Activated naive CD8-positive, alpha-beta T cell treated with anti-CD3 and anti-CD28 coated beads, Interleukin-2, amount 10 ng/mL, durations not matched to agents 7 days and 5 days (primary cell): ENCODE measurements at regions not wholly inside any gene's neighbourhood (a gene's known extent, or its start where the extent isn't known, plus 50 kb on each side); places are given as distances from the start of the nearest gene placed in this dataset.

Experiments
- ATAC-seq: fragments of 150-1000 bp; cut with Tn5 transposase; one replicate; pipeline ENCODE4 v1.10.0; 2021; ENCODE audit warnings: low read depth, moderate library complexity
- POLR2A ChIA-PET: fragments of 350-600 bp; sonication (Branson Sonifier 250); formaldehyde crosslinking; loops from one replicate; lab custom pipeline; 2021; ENCODE audit warnings: antibody characterized with exemption; lab: Charles Lee
- DNase-seq: peaks from one replicate; pipeline ENCODE4 v3.0.0; 2021
- H3K27ac Mint-ChIP-seq: one replicate; pipeline ENCODE4 v1.8.0; 2022; ENCODE audit warnings: mild to moderate bottlenecking, mixed read lengths
- H3K27me3 Mint-ChIP-seq: one replicate; pipeline ENCODE4 v1.8.0; 2022; ENCODE audit warnings: mild to moderate bottlenecking, moderate library complexity, mixed read lengths
- H3K36me3 Mint-ChIP-seq: one replicate; pipeline ENCODE4 v1.8.0; 2021; ENCODE audit warnings: mild to moderate bottlenecking, mixed read lengths
- H3K4me1 Mint-ChIP-seq: one replicate; pipeline ENCODE4 v1.8.0; 2021; ENCODE audit warnings: mixed read lengths
- H3K4me3 Mint-ChIP-seq: one replicate; pipeline ENCODE4 v1.8.0; 2022; ENCODE audit warnings: mild to moderate bottlenecking, moderate library complexity, mixed read lengths
- H3K9me3 Mint-ChIP-seq: one replicate; pipeline ENCODE4 v1.8.0; 2021; ENCODE audit warnings: mixed read lengths

DNA sequence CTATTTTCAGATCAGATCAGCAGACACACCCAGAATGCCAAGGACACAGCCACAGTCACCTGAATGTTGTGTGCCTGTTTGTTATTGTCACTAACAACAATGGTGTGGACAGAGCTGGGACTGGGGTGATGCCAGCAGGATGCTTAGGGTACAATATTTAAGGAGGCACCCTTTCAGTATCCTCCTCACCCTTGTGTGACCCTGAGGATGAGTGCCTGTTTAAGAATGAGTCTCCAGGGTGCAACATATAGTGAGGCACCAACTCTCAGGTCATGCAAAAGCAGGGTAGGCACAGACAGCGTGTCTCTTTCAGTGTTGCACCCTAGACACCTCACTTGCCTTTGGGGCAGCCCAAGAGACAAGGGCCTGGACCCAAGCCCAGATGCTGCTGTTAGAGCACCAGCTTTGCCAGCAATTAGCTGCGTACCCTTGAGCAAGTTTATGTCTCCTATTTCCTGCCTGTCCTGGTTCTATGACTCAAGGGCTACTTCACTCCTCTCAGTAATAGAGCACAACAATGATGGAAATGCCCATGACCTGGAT is 122.6 kb downstream of the AQP9 start:
- peaks cover 8% of the 10 kb centered on the region for H3K27me3 Mint-ChIP-seq
- H3K36me3 Mint-ChIP-seq, result no peaks in the 10 kb centered on the region
- H3K27ac Mint-ChIP-seq, result no peak overlapping the region
- no peak overlapping the region for H3K4me3 Mint-ChIP-seq
- H3K9me3 Mint-ChIP-seq, result no peaks in the 10 kb centered on the region
- ATAC-seq (no peak), DNase-seq (no peak)
- H3K4me1 Mint-ChIP-seq, result peaks cover 2% of the 10 kb centered on the region
- POLR2A ChIA-PET, result interaction anchor here (0.6 kb wide), 1 partner anchor 533 kb away, joined by 5 read pairs; no protein-coding TSS in a partner anchor

DNA sequence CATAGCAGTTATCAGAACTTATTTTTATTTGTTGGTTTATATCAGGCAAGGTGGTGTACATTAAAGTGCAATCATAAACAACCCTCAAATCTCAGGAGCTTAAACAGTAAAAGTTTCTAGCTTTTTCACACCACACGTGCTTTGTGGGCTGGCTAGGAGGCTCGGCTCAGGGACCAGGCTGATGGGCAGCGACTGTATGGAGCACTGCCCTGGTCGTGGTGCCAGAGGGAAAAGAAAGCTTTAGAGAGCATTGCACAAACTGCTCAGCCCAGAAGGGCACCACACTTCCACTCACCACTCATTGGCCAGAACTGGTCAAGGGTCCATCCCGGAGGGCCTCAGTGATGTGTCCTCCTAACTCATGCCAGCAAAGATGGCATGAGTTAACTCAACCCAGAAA is 123.2 kb downstream of the AQP9 start:
- Mint-ChIP-seq H3K27me3 (peaks cover 7% of the 10 kb centered on the region), H3K27ac (no peak overlapping the region), H3K36me3 (no peaks in the 10 kb centered on the region), H3K9me3 (no peaks in the 10 kb centered on the region), H3K4me3 (no peak overlapping the region), H3K4me1 (peaks cover 2% of the 10 kb centered on the region)
- DNase-seq (no peak), ATAC-seq (no peak)
- POLR2A ChIA-PET, result interaction anchor here (0.6 kb wide), 1 partner anchor 533 kb away, joined by 5 read pairs; no protein-coding TSS in a partner anchor

- POLR2A ChIA-PET, result no interaction called here
- no peak overlapping the region for H3K4me3 Mint-ChIP-seq
- H3K9me3 Mint-ChIP-seq, result no peaks in the 10 kb centered on the region
- peaks cover 2% of the 10 kb centered on the region for H3K4me1 Mint-ChIP-seq
- peaks cover 4% of the 10 kb centered on the region for H3K27me3 Mint-ChIP-seq
- H3K27ac Mint-ChIP-seq, result no peak overlapping the region
- ATAC-seq (no peak), DNase-seq (no peak)
- H3K36me3 Mint-ChIP-seq, result no peaks in the 10 kb centered on the region
Measured at GRCh38 chr15:58264053-58264971, 126.1 kb downstream of the AQP9 start.

- DNase-seq (no peak), ATAC-seq (no peak)
- Mint-ChIP-seq H3K27me3 (peaks cover 3% of the 10 kb centered on the region), H3K9me3 (peaks cover 3% of the 10 kb centered on the region), H3K27ac (no peak overlapping the region), H3K4me1 (peaks cover 13% of the 10 kb centered on the region), H3K36me3 (peaks cover 10% of the 10 kb centered on the region), H3K4me3 (no peak overlapping the region)
- POLR2A ChIA-PET, result no interaction called here
Measured at GRCh38 chr15:58267051-58267450, 128.9 kb downstream of the AQP9 start.

DNA sequence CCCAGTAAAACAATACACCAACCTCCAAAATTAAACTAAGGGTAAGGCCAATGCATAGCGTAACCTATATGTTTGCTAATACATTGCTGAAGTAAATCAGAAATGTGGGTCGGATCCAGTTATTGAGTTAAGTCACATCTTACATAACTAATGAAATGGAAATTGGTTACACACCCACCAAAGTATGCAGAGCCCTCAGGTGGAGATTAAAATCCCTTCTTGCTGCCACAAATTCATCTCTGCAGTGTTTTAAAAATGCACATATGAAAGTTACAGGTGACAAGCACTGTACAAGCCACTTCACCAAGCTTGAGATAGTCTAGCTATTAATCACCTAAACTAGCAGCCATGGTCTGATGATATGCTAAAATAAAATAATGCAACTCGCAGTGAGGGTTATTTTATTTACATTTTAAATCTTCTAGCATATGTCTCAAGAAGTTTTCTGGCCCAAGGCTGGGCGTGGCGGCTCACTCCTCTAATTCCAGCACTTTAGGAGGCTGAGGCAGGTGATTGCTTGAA is 130.6 kb downstream of the AQP9 start:
- H3K4me3 Mint-ChIP-seq, result no peak overlapping the region
- peaks cover 13% of the 10 kb centered on the region for H3K4me1 Mint-ChIP-seq
- H3K27me3 Mint-ChIP-seq, result peaks cover 3% of the 10 kb centered on the region
- H3K36me3 Mint-ChIP-seq, result peaks cover 10% of the 10 kb centered on the region
- POLR2A ChIA-PET, result interaction anchor here (1.3 to 1.9 kb wide), 2 partner anchors 207 to 502 kb away, joined by 5 to 20 read pairs; partner anchors contain the start of gene MINDY2
- no peak overlapping the region for H3K27ac Mint-ChIP-seq
- DNase-seq, result no peak
- no peak for ATAC-seq
- peaks cover 3% of the 10 kb centered on the region for H3K9me3 Mint-ChIP-seq

GRCh38 chr15:58269455-58270414 is 131.6 kb downstream of the AQP9 start:
- Mint-ChIP-seq H3K4me1 (peaks cover 10% of the 10 kb centered on the region), H3K4me3 (no peak overlapping the region), H3K9me3 (peaks cover 3% of the 10 kb centered on the region), H3K27me3 (peaks cover 3% of the 10 kb centered on the region), H3K36me3 (peaks cover 10% of the 10 kb centered on the region), H3K27ac (peak overlapping the region; percentile 79)
- DNase-seq (peak; percentile 41), ATAC-seq (peak; percentile 90)
- POLR2A ChIA-PET, result interaction anchor here (0.6 to 1.9 kb wide), 7 partner anchors 206 to 501 kb away, joined by 3 to 20 read pairs (median 5); partner anchors contain the start of genes ADAM10 and MINDY2

DNA sequence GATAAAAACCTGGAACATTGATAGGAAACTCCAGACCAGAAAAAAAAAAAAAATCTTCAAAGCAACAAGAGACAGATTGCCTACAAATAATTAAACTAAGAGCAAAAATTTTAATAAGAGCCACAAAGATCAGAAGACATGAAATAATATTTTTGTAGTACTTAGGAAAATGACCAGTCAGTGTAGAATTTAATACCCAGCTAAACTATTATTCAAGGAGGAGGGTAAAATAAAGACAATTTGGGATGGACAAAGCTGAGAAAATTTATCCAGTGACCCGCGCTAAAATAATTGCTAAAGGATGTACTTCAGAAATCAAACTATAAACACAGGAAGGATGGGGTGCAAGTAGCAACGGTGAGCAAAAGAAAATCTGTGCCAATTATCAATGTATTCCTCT is 133.2 kb downstream of the AQP9 start:
- DNase-seq, result no peak
- POLR2A ChIA-PET, result no interaction called here
- no peak overlapping the region for H3K27ac Mint-ChIP-seq

DNA sequence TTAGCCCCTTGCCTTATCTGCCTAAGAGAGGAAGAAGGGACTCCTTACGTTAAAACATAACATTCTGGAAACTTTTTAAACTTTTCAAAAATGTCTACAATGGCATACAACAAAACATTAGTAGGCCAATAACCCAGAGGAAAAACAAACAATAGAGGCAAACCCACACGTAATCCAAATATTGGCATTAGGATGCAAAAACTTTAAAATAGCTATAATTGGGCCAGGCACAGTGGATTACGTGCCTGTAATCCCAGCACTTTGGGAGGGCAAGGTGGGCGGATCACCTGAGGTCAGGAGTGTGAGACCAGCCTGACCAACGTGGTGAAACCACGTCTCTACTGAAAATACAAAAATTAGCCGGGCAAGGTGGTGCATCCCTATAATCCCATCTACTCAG is 134.9 kb downstream of the AQP9 start:
- Mint-ChIP-seq H3K9me3 (peaks cover 3% of the 10 kb centered on the region), H3K27me3 (no peaks in the 10 kb centered on the region), H3K27ac (no peak overlapping the region), H3K4me3 (no peak overlapping the region), H3K36me3 (peaks cover 10% of the 10 kb centered on the region), H3K4me1 (peaks cover 10% of the 10 kb centered on the region)
- POLR2A ChIA-PET, result interaction anchor here (1.2 kb wide), 1 partner anchor 498 kb away, joined by 3 read pairs; the partner anchor contains the start of gene MINDY2
- DNase-seq, result no peak
- no peak for ATAC-seq

More for the DNA sequence above, 133.2 kb downstream of the AQP9 start:
- H3K27me3 Mint-ChIP-seq, result no peaks in the 10 kb centered on the region
- ATAC-seq, result no peak
- no peak overlapping the region for H3K4me3 Mint-ChIP-seq
- peaks cover 3% of the 10 kb centered on the region for H3K9me3 Mint-ChIP-seq
- H3K4me1 Mint-ChIP-seq, result peaks cover 10% of the 10 kb centered on the region
- peaks cover 10% of the 10 kb centered on the region for H3K36me3 Mint-ChIP-seq

DNA sequence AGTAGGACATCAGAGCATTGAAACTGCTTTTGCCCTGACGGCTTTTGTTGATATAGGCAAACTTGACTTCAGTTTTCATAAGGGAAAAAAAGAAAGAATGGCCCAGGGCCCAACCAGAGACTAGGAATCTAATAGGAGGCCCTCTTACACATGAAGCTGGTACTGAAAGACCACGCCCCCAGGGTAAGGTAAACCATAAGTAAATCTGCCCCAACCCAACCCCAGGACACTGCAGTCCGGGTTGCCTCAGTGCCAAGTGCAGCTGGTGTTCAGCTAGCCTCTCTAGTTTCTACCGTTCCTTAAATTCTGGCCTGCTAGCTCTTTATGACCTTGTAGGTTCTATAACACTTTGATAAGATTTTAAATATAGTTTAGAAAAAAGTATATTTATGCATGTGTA is 136.7 kb downstream of the AQP9 start:
- POLR2A ChIA-PET, result no interaction called here
- Mint-ChIP-seq H3K36me3 (peaks cover 10% of the 10 kb centered on the region), H3K4me3 (no peak overlapping the region), H3K4me1 (peaks cover 5% of the 10 kb centered on the region), H3K27ac (no peak overlapping the region), H3K9me3 (peaks cover 3% of the 10 kb centered on the region), H3K27me3 (peaks cover 15% of the 10 kb centered on the region)
- ATAC-seq (no peak), DNase-seq (no peak)

GRCh38 chr15:58275785-58276184 is 137.6 kb downstream of the AQP9 start:
- Mint-ChIP-seq H3K27me3 (peaks cover 15% of the 10 kb centered on the region), H3K4me3 (no peak overlapping the region), H3K27ac (no peak overlapping the region), H3K4me1 (no peaks in the 10 kb centered on the region), H3K9me3 (peaks cover 3% of the 10 kb centered on the region), H3K36me3 (peaks cover 8% of the 10 kb centered on the region)
- POLR2A ChIA-PET, result no interaction called here
- DNase-seq (no peak), ATAC-seq (no peak)

- Mint-ChIP-seq H3K9me3 (no peaks in the 10 kb centered on the region), H3K4me3 (no peak overlapping the region), H3K27me3 (peaks cover 24% of the 10 kb centered on the region), H3K4me1 (no peaks in the 10 kb centered on the region), H3K27ac (no peak overlapping the region), H3K36me3 (no peaks in the 10 kb centered on the region)
- POLR2A ChIA-PET, result no interaction called here
- DNase-seq (no peak), ATAC-seq (no peak)
Measured at GRCh38 chr15:58276924-58277323, 138.7 kb downstream of the AQP9 start.

- H3K27ac Mint-ChIP-seq, result no peak overlapping the region
- DNase-seq (no peak), ATAC-seq (no peak)
- H3K4me3 Mint-ChIP-seq, result no peak overlapping the region
- peaks cover 28% of the 10 kb centered on the region for H3K27me3 Mint-ChIP-seq
- H3K36me3 Mint-ChIP-seq, result no peaks in the 10 kb centered on the region
- POLR2A ChIA-PET, result no interaction called here
- no peaks in the 10 kb centered on the region for H3K4me1 Mint-ChIP-seq
- no peaks in the 10 kb centered on the region for H3K9me3 Mint-ChIP-seq
Measured at GRCh38 chr15:58277333-58277732, 139.2 kb downstream of the AQP9 start.

DNA sequence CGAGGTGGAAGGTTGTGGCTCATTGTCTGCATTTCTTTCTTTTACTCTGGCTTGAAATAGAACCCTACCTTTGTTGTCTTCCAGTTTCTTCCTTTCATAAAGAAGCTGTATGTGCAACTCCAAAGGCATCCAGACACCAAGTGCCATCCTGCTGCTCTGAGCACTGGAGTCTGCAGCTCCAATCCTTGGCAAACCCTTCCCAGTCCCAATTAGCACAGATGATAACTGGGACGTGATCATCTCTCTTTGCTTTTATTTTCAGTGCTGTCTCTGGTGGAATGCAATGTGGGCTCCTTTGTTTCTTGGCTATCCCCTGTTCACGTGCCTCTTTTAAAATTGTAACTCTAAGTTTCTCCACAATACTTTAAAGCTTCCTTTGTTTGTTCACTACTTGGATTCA is 140.9 kb downstream of the AQP9 start:
- POLR2A ChIA-PET, result no interaction called here
- Mint-ChIP-seq H3K36me3 (no peaks in the 10 kb centered on the region), H3K4me3 (no peak overlapping the region), H3K4me1 (no peaks in the 10 kb centered on the region), H3K9me3 (no peaks in the 10 kb centered on the region), H3K27me3 (peaks cover 28% of the 10 kb centered on the region), H3K27ac (no peak overlapping the region)
- DNase-seq (no peak), ATAC-seq (no peak)
